Thyroid gland (tissue), 4 donors: ENCODE measurements at regions not wholly inside any gene's neighbourhood (a gene's known extent, or its start where the extent isn't known, plus 50 kb on each side); places are given as distances from the start of the nearest gene placed in this dataset.

ENCODE experiments used
- POLR2A ChIP-seq, 2 donors: fragments of 450-650 bp; IDR thresholded peaks; one replicate each; pipeline ENCODE4 v1.6.1; 2017; ENCODE audit warnings: antibody characterized with exemption in 2 of 2, mild to moderate bottlenecking in 2 of 2, moderate library complexity in 1 of 2
- TF ChIP-seq, protein P1 (sequence below), 6 experiments: fragments of 200-600 bp in 3 of 6; fragments of 450-650 bp in 3 of 6; sonication (generic) in 3 of 6; IDR thresholded peaks; one replicate each; pipeline ENCODE4 v1.5.1; 2016 to 2019; ENCODE audit warnings: antibody characterized with exemption in 6 of 6, mild to moderate bottlenecking in 2 of 6, inconsistent platforms in 1 of 6, moderate library complexity in 1 of 6

DNA sequence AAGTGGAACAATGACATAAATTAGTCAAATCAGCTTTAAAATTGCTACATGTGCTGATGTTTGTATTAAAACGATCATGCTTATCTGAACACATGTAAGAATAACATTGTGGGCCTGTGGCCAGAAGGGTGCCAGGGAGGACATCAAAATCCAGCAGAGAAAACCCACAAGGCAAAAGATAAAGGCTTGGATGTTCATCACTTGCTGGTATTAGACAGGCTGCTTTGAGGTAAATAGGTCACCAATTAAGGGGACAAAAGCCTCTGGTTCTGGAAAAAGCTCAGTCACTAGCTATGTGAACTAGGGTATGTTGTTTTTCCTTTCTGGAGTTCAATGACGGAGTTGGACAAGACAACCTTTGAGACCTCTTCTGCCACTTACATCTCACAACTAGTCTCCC lies 74.4 kb upstream of the TMEM108 start:
- no peak for TF ChIP-seq POLR2A (IDR thresholded peaks at IDR 0.05)
- TF ChIP-seq, protein P1, sequence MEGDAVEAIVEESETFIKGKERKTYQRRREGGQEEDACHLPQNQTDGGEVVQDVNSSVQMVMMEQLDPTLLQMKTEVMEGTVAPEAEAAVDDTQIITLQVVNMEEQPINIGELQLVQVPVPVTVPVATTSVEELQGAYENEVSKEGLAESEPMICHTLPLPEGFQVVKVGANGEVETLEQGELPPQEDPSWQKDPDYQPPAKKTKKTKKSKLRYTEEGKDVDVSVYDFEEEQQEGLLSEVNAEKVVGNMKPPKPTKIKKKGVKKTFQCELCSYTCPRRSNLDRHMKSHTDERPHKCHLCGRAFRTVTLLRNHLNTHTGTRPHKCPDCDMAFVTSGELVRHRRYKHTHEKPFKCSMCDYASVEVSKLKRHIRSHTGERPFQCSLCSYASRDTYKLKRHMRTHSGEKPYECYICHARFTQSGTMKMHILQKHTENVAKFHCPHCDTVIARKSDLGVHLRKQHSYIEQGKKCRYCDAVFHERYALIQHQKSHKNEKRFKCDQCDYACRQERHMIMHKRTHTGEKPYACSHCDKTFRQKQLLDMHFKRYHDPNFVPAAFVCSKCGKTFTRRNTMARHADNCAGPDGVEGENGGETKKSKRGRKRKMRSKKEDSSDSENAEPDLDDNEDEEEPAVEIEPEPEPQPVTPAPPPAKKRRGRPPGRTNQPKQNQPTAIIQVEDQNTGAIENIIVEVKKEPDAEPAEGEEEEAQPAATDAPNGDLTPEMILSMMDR (IDR thresholded peaks at IDR 0.05), result no peak
